Testis (tissue), 2 donors: ENCODE measurements at regions not wholly inside any gene's neighbourhood (a gene's known extent, or its start where the extent isn't known, plus 50 kb on each side); places are given as distances from the start of the nearest gene placed in this dataset.

Experiments used
- POLR2A ChIP-seq: fragments of 450-650 bp; IDR thresholded peaks from one replicate; pipeline ENCODE4 v1.6.1; 2017; ENCODE audit warnings: antibody characterized with exemption, mild to moderate bottlenecking, moderate library complexity
- TF ChIP-seq, protein P1 (sequence below), 3 experiments: fragments of 450-650 bp in 2 of 3; fragments of 200-600 bp in 1 of 3; sonication (generic) in 1 of 3; IDR thresholded peaks; one replicate each; pipeline ENCODE4 v1.5.1; 2016 to 2019; ENCODE audit warnings: antibody characterized with exemption in 3 of 3, mild to moderate bottlenecking in 2 of 3, moderate library complexity in 1 of 3

DNA sequence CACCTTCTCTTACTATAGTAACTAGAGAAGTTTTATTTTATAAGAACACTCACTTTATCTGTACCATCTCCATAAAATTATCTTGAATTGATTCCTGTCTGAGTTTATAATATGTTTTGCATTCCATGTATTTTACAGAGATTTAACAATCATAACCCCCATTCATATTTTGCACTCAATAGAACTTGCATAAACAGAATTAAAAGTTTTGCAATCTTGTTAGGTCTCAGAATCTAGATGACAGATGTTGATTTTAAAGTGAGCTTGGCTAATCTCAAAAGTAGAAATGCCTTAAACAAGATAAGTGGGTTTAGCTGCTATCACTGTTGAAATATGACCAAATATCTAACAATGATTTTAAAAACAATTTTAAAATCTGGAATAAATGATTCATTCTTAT lies 107.9 kb upstream of the EPHA6 start:
- TF ChIP-seq, protein P1, sequence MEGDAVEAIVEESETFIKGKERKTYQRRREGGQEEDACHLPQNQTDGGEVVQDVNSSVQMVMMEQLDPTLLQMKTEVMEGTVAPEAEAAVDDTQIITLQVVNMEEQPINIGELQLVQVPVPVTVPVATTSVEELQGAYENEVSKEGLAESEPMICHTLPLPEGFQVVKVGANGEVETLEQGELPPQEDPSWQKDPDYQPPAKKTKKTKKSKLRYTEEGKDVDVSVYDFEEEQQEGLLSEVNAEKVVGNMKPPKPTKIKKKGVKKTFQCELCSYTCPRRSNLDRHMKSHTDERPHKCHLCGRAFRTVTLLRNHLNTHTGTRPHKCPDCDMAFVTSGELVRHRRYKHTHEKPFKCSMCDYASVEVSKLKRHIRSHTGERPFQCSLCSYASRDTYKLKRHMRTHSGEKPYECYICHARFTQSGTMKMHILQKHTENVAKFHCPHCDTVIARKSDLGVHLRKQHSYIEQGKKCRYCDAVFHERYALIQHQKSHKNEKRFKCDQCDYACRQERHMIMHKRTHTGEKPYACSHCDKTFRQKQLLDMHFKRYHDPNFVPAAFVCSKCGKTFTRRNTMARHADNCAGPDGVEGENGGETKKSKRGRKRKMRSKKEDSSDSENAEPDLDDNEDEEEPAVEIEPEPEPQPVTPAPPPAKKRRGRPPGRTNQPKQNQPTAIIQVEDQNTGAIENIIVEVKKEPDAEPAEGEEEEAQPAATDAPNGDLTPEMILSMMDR (IDR thresholded peaks at IDR 0.05) = no peak
- TF ChIP-seq POLR2A = no peak
